ENCODE measurements at regions not wholly inside any gene's neighbourhood (a gene's known extent, or its start where the extent isn't known, plus 50 kb on each side); places are given as distances from the start of the nearest gene placed in this dataset.

- no peak overlapping the region for H3K18ac ChIP-seq (ENCODE audit: low read length)
- H3K23ac ChIP-seq (ENCODE audit: low read length) = no peak overlapping the region
- no peak overlapping the region for H3K4me3 ChIP-seq (ENCODE audit: low read depth, low read length)
- H3K4me1 ChIP-seq (ENCODE audit: control insufficient read depth in 1 of 2, insufficient read depth in 2 of 2, low read length in 2 of 2) = no peaks in the 10 kb centered on the region
- H3K79me1 ChIP-seq (ENCODE audit: low read length) = no peaks in the 10 kb centered on the region
- H4K12ac ChIP-seq (ENCODE audit: low read depth, low read length) = no peak overlapping the region
- no peak overlapping the region for H4K8ac ChIP-seq (ENCODE audit: low read depth, low read length)
- H3K14ac ChIP-seq (ENCODE audit: low read length) = no peak overlapping the region
- H3K4ac ChIP-seq (ENCODE audit: low read depth, low read length) = no peak overlapping the region
- H3K9ac ChIP-seq (ENCODE audit: low read length) = no peak overlapping the region
- H2BK12ac ChIP-seq (ENCODE audit: low read length) = no peak overlapping the region
- H3K36me3 ChIP-seq (ENCODE audit: control insufficient read depth in 1 of 2, insufficient read depth in 2 of 2, low read length in 2 of 2) = no peaks in the 10 kb centered on the region
- H2AK5ac ChIP-seq (ENCODE audit: low read length) = no peak overlapping the region
- no peak overlapping the region for H2BK120ac ChIP-seq (ENCODE audit: insufficient read depth, low read length, poor library complexity)
- no peaks in the 10 kb centered on the region for H3K79me2 ChIP-seq (ENCODE audit: control insufficient read depth, insufficient read depth, low read length, poor library complexity)
- H2BK5ac ChIP-seq (ENCODE audit: low read depth, low read length, poor library complexity) = no peak overlapping the region
- H3K4me2 ChIP-seq (ENCODE audit: low read length) = no peak overlapping the region
- H3K9me3 ChIP-seq (ENCODE audit: insufficient read depth, low read depth, low read length) = no peaks in the 10 kb centered on the region
- no peak overlapping the region for H2AFZ ChIP-seq (ENCODE audit: insufficient read depth, low read length, poor library complexity)
- DNase-seq = no peak
- no peak overlapping the region for H3K27ac ChIP-seq (ENCODE audit: low read depth, low read length)
- no peak overlapping the region for H4K91ac ChIP-seq (ENCODE audit: low read depth, low read length)
- no CpG with 5 or more reads among the region's 3 CpGs for WGBS (ENCODE audit: extremely low coverage, insufficient coverage, insufficient read length)
- no peaks in the 10 kb centered on the region for H3K27me3 ChIP-seq (ENCODE audit: insufficient read depth, low read length)
Observed at GRCh38 chr10:10846504-10846900, 171.2 kb upstream of the CELF2 start.

GRCh38 chr10:10847387-10847786 is 170.3 kb upstream of the CELF2 start:
- Histone ChIP-seq H3K79me1 (ENCODE audit: low read length) (no peaks in the 10 kb centered on the region), H3K9me3 (ENCODE audit: insufficient read depth, low read depth, low read length) (no peaks in the 10 kb centered on the region), H4K12ac (ENCODE audit: low read depth, low read length) (no peak overlapping the region), H4K8ac (ENCODE audit: low read depth, low read length) (no peak overlapping the region), H4K91ac (ENCODE audit: low read depth, low read length) (no peak overlapping the region), H3K27me3 (ENCODE audit: insufficient read depth, low read length) (no peaks in the 10 kb centered on the region), H2AFZ (ENCODE audit: insufficient read depth, low read length, poor library complexity) (no peak overlapping the region), H3K23ac (ENCODE audit: low read length) (no peak overlapping the region), H2BK12ac (ENCODE audit: low read length) (no peak overlapping the region), H2BK120ac (ENCODE audit: insufficient read depth, low read length, poor library complexity) (no peak overlapping the region), H3K36me3 (ENCODE audit: control insufficient read depth in 1 of 2, insufficient read depth in 2 of 2, low read length in 2 of 2) (no peaks in the 10 kb centered on the region), H3K4me1 (ENCODE audit: control insufficient read depth in 1 of 2, insufficient read depth in 2 of 2, low read length in 2 of 2) (no peaks in the 10 kb centered on the region), H3K9ac (ENCODE audit: low read length) (peak overlapping the region; percentile 19), H3K18ac (ENCODE audit: low read length) (no peak overlapping the region), H3K4me2 (ENCODE audit: low read length) (no peak overlapping the region), H2AK5ac (ENCODE audit: low read length) (no peak overlapping the region), H3K4ac (ENCODE audit: low read depth, low read length) (no peak overlapping the region), H3K4me3 (ENCODE audit: low read depth, low read length) (no peak overlapping the region), H3K79me2 (ENCODE audit: control insufficient read depth, insufficient read depth, low read length, poor library complexity) (no peaks in the 10 kb centered on the region), H2BK5ac (ENCODE audit: low read depth, low read length, poor library complexity) (no peak overlapping the region), H3K14ac (ENCODE audit: low read length) (no peak overlapping the region), H3K27ac (ENCODE audit: low read depth, low read length) (no peak overlapping the region)
- no peak for DNase-seq
- WGBS (ENCODE audit: extremely low coverage, insufficient coverage, insufficient read length) = no CpG with 5 or more reads among the region's 5 CpGs

- no peak for DNase-seq
- Histone ChIP-seq H4K12ac (ENCODE audit: low read depth, low read length) (no peak overlapping the region), H3K4me2 (ENCODE audit: low read length) (no peak overlapping the region), H2AFZ (ENCODE audit: insufficient read depth, low read length, poor library complexity) (no peak overlapping the region), H4K91ac (ENCODE audit: low read depth, low read length) (no peak overlapping the region), H3K79me2 (ENCODE audit: control insufficient read depth, insufficient read depth, low read length, poor library complexity) (no peaks in the 10 kb centered on the region), H4K8ac (ENCODE audit: low read depth, low read length) (no peak overlapping the region), H3K4me3 (ENCODE audit: low read depth, low read length) (no peak overlapping the region), H2BK120ac (ENCODE audit: insufficient read depth, low read length, poor library complexity) (no peak overlapping the region), H2BK12ac (ENCODE audit: low read length) (no peak overlapping the region), H2AK5ac (ENCODE audit: low read length) (no peak overlapping the region), H3K4ac (ENCODE audit: low read depth, low read length) (no peak overlapping the region), H3K23ac (ENCODE audit: low read length) (no peak overlapping the region), H2BK5ac (ENCODE audit: low read depth, low read length, poor library complexity) (no peak overlapping the region), H3K18ac (ENCODE audit: low read length) (no peak overlapping the region), H3K4me1 (ENCODE audit: control insufficient read depth in 1 of 2, insufficient read depth in 2 of 2, low read length in 2 of 2) (no peaks in the 10 kb centered on the region), H3K36me3 (ENCODE audit: control insufficient read depth in 1 of 2, insufficient read depth in 2 of 2, low read length in 2 of 2) (no peaks in the 10 kb centered on the region), H3K27ac (ENCODE audit: low read depth, low read length) (no peak overlapping the region), H3K14ac (ENCODE audit: low read length) (no peak overlapping the region), H3K9ac (ENCODE audit: low read length) (no peak overlapping the region), H3K79me1 (ENCODE audit: low read length) (no peaks in the 10 kb centered on the region), H3K27me3 (ENCODE audit: insufficient read depth, low read length) (no peaks in the 10 kb centered on the region), H3K9me3 (ENCODE audit: insufficient read depth, low read depth, low read length) (no peaks in the 10 kb centered on the region)
- no CpG with 5 or more reads among the region's 13 CpGs for WGBS (ENCODE audit: extremely low coverage, insufficient coverage, insufficient read length)
Observed at GRCh38 chr10:10848488-10849111, 169.1 kb upstream of the CELF2 start.

GRCh38 chr10:10849306-10849705 is 168.4 kb upstream of the CELF2 start:
- Histone ChIP-seq H3K79me1 (ENCODE audit: low read length) (no peaks in the 10 kb centered on the region), H4K8ac (ENCODE audit: low read depth, low read length) (no peak overlapping the region), H2AFZ (ENCODE audit: insufficient read depth, low read length, poor library complexity) (no peak overlapping the region), H4K91ac (ENCODE audit: low read depth, low read length) (no peak overlapping the region), H2BK5ac (ENCODE audit: low read depth, low read length, poor library complexity) (no peak overlapping the region), H4K12ac (ENCODE audit: low read depth, low read length) (no peak overlapping the region), H2BK12ac (ENCODE audit: low read length) (no peak overlapping the region), H2AK5ac (ENCODE audit: low read length) (no peak overlapping the region), H3K9me3 (ENCODE audit: insufficient read depth, low read depth, low read length) (no peaks in the 10 kb centered on the region), H3K27ac (ENCODE audit: low read depth, low read length) (no peak overlapping the region), H3K27me3 (ENCODE audit: insufficient read depth, low read length) (no peaks in the 10 kb centered on the region), H3K18ac (ENCODE audit: low read length) (no peak overlapping the region), H3K23ac (ENCODE audit: low read length) (no peak overlapping the region), H3K9ac (ENCODE audit: low read length) (no peak overlapping the region), H3K4me1 (ENCODE audit: control insufficient read depth in 1 of 2, insufficient read depth in 2 of 2, low read length in 2 of 2) (no peaks in the 10 kb centered on the region), H2BK120ac (ENCODE audit: insufficient read depth, low read length, poor library complexity) (no peak overlapping the region), H3K4me2 (ENCODE audit: low read length) (no peak overlapping the region), H3K14ac (ENCODE audit: low read length) (no peak overlapping the region), H3K79me2 (ENCODE audit: control insufficient read depth, insufficient read depth, low read length, poor library complexity) (no peaks in the 10 kb centered on the region), H3K4me3 (ENCODE audit: low read depth, low read length) (no peak overlapping the region), H3K36me3 (ENCODE audit: control insufficient read depth in 1 of 2, insufficient read depth in 2 of 2, low read length in 2 of 2) (no peaks in the 10 kb centered on the region), H3K4ac (ENCODE audit: low read depth, low read length) (no peak overlapping the region)
- DNase-seq = no peak
- no CpG with 5 or more reads among the region's 4 CpGs for WGBS (ENCODE audit: extremely low coverage, insufficient coverage, insufficient read length)
